OCI-LY3 (cell line): ENCODE measurements at regions not wholly inside any gene's neighbourhood (a gene's known extent, or its start where the extent isn't known, plus 50 kb on each side); places are given as distances from the start of the nearest gene placed in this dataset.

Experiments
- H2AFZ ChIP-seq: fragments of 200-600, 300-600 bp; shearing (Covaris generic); 2 replicates; pipeline ENCODE4 v1.6.0; 2014; ENCODE audit warnings: antibody characterized with exemption, low read depth, low read length
- H3K27ac ChIP-seq: fragments of 200-600, 300-600 bp; sonication (generic); 2 replicates; pipeline ENCODE4 v1.5.1; 2014; ENCODE audit warnings: mild to moderate bottlenecking, low read length, moderate library complexity, mixed read lengths
- H3K27me3 ChIP-seq: fragments of 200-600, 300-600 bp; sonication (generic); 2 replicates; pipeline ENCODE4 v1.6.1; 2014; ENCODE audit warnings: low read depth, low read length, mixed read lengths
- H3K36me3 ChIP-seq: fragments of 200-600, 300-600 bp; sonication (generic); replicated peaks from 2 replicates; pipeline ENCODE3; 2014; ENCODE audit warnings: low read depth, low read length, mixed read lengths
- H3K4me1 ChIP-seq: fragments of 300-600, 200-600 bp; sonication (generic); 2 replicates; pipeline ENCODE4 v1.6.1; 2014; ENCODE audit warnings: low read length, mixed read lengths
- H3K4me2 ChIP-seq: fragments of 200-600, 300-600 bp; sonication (generic); 2 replicates; pipeline ENCODE4 v1.6.1; 2014; ENCODE audit warnings: low read length, mixed read lengths
- H3K4me3 ChIP-seq: fragments of 300-600, 200-600 bp; sonication (generic); 2 replicates; pipeline ENCODE4 v1.5.1; 2014; ENCODE audit warnings: antibody characterized with exemption, mild to moderate bottlenecking, low read length, moderate library complexity
- H3K79me2 ChIP-seq: fragments of 300-600, 200-600 bp; shearing (Covaris generic); 2 replicates; pipeline ENCODE4 v1.6.1; 2014; ENCODE audit warnings: mild to moderate bottlenecking, low read length, mixed read lengths
- H3K9ac ChIP-seq: fragments of 300-600, 200-600 bp; shearing (Covaris generic); 2 replicates; pipeline ENCODE4 v1.6.0; 2014; ENCODE audit warnings: mild to moderate bottlenecking, low read length, moderate library complexity
- H3K9me3 ChIP-seq: fragments of 200-600, 300-600 bp; shearing (Covaris generic); 2 replicates; pipeline ENCODE4 v1.6.1; 2014; ENCODE audit warnings: low read length, mixed read lengths; ENCODE audit not compliant: insufficient read depth
- H4K20me1 ChIP-seq: fragments of 200-600, 300-600 bp; sonication (generic); 2 replicates; pipeline ENCODE4 v1.6.1; 2016; ENCODE audit warnings: low read length, mixed read lengths; ENCODE audit not compliant: insufficient read depth
- CTCF ChIP-seq: fragments of 200-600, 300-600 bp; sonication (generic); IDR thresholded peaks from 2 replicates; pipeline ENCODE4 v1.5.1; 2014; ENCODE audit warnings: antibody characterized with exemption, low read length, low read depth
- EZH2phosphoT487 ChIP-seq: fragments of 200-600 bp; shearing (Covaris generic); IDR thresholded peaks from 2 replicates; pipeline ENCODE4 v1.6.1; 2018; ENCODE audit warnings: antibody characterized with exemption, mixed run types, low read depth

GRCh38 chrY:7275751-7276150, 364.2 kb upstream of the AMELY start:
- no peak overlapping the region for H3K27ac ChIP-seq
- H3K9me3 ChIP-seq = no peaks in the 10 kb centered on the region
- peak overlapping the region; percentile 93 for H3K9ac ChIP-seq
- H3K79me2 ChIP-seq = peaks cover 72% of the 10 kb centered on the region
- H2AFZ ChIP-seq = no peak overlapping the region
- H3K27me3 ChIP-seq = no peaks in the 10 kb centered on the region
- peak overlapping the region; percentile 99 for H3K4me3 ChIP-seq
- TF ChIP-seq EZH2phosphoT487 (no peak), CTCF (no peak)
- peaks cover 23% of the 10 kb centered on the region for H3K4me1 ChIP-seq
- peaks cover 47% of the 10 kb centered on the region for H4K20me1 ChIP-seq
- H3K36me3 ChIP-seq = no peaks in the 10 kb centered on the region
- peak overlapping the region; percentile 96 for H3K4me2 ChIP-seq

GRCh38 chrY:7275014-7275413, 363.5 kb upstream of the AMELY start:
- H3K4me1 ChIP-seq = peaks cover 23% of the 10 kb centered on the region
- peaks cover 47% of the 10 kb centered on the region for H4K20me1 ChIP-seq
- no peaks in the 10 kb centered on the region for H3K27me3 ChIP-seq
- no peaks in the 10 kb centered on the region for H3K36me3 ChIP-seq
- H3K4me3 ChIP-seq = peak overlapping the region; percentile 99
- peak overlapping the region; percentile 53; the same call in 1 of the 2 replicates for H3K27ac ChIP-seq
- H3K4me2 ChIP-seq = peak overlapping the region; percentile 96
- peak overlapping the region; percentile 93 for H3K9ac ChIP-seq
- TF ChIP-seq EZH2phosphoT487 (no peak), CTCF (no peak)
- no peaks in the 10 kb centered on the region for H3K9me3 ChIP-seq
- no peak overlapping the region for H2AFZ ChIP-seq
- H3K79me2 ChIP-seq = peaks cover 65% of the 10 kb centered on the region

- Histone ChIP-seq H3K79me2 (peaks cover 59% of the 10 kb centered on the region), H3K4me3 (peak overlapping the region; percentile 99), H3K36me3 (no peaks in the 10 kb centered on the region), H3K9ac (peak overlapping the region; percentile 93), H3K9me3 (no peaks in the 10 kb centered on the region), H3K27ac (peak overlapping the region; percentile 53), H4K20me1 (peaks cover 44% of the 10 kb centered on the region), H3K4me2 (peak overlapping the region; percentile 96), H2AFZ (no peak overlapping the region), H3K4me1 (peaks cover 23% of the 10 kb centered on the region), H3K27me3 (no peaks in the 10 kb centered on the region)
- no peak for TF ChIP-seq CTCF
- TF ChIP-seq EZH2phosphoT487 = no peak
Measured at GRCh38 chrY:7274369-7274913, 362.9 kb upstream of the AMELY start.

GRCh38 chrY:7273587-7274203, 362.1 kb upstream of the AMELY start:
- H3K4me3 ChIP-seq = peak overlapping the region; percentile 99
- H3K4me2 ChIP-seq = peak overlapping the region; percentile 98
- peaks cover 52% of the 10 kb centered on the region for H3K79me2 ChIP-seq
- peak overlapping the region; percentile 73 for H3K27ac ChIP-seq
- H3K9ac ChIP-seq = peak overlapping the region; percentile 93
- peaks cover 23% of the 10 kb centered on the region for H3K4me1 ChIP-seq
- TF ChIP-seq EZH2phosphoT487 = no peak
- TF ChIP-seq CTCF = no peak
- H3K9me3 ChIP-seq = no peaks in the 10 kb centered on the region
- peak overlapping the region; percentile 91 for H2AFZ ChIP-seq
- H3K27me3 ChIP-seq = no peaks in the 10 kb centered on the region
- no peaks in the 10 kb centered on the region for H3K36me3 ChIP-seq
- peaks cover 36% of the 10 kb centered on the region for H4K20me1 ChIP-seq
